AG09309 (cell line): ENCODE measurements at regions not wholly inside any gene's neighbourhood (a gene's known extent, or its start where the extent isn't known, plus 50 kb on each side); places are given as distances from the start of the nearest gene placed in this dataset.

Experiments
- DNase-seq: peaks from one replicate; pipeline ENCODE4 v3.0.0-alpha.2; 2010; ENCODE audit warnings: low read depth
- H3K4me3 ChIP-seq: 2 replicates; pipeline ENCODE4 v1.5.1; 2011; ENCODE audit warnings: mild to moderate bottlenecking, low read depth, low read length, moderate library complexity; ENCODE audit not compliant: control insufficient read depth
- TF ChIP-seq, protein P1 (sequence below): IDR thresholded peaks from 2 replicates; pipeline ENCODE4 v1.5.1; 2011; ENCODE audit warnings: mild to moderate bottlenecking, low read depth, low read length, inconsistent platforms; ENCODE audit not compliant: insufficient read depth, control insufficient read depth; ENCODE audit errors: missing control alignments

DNA sequence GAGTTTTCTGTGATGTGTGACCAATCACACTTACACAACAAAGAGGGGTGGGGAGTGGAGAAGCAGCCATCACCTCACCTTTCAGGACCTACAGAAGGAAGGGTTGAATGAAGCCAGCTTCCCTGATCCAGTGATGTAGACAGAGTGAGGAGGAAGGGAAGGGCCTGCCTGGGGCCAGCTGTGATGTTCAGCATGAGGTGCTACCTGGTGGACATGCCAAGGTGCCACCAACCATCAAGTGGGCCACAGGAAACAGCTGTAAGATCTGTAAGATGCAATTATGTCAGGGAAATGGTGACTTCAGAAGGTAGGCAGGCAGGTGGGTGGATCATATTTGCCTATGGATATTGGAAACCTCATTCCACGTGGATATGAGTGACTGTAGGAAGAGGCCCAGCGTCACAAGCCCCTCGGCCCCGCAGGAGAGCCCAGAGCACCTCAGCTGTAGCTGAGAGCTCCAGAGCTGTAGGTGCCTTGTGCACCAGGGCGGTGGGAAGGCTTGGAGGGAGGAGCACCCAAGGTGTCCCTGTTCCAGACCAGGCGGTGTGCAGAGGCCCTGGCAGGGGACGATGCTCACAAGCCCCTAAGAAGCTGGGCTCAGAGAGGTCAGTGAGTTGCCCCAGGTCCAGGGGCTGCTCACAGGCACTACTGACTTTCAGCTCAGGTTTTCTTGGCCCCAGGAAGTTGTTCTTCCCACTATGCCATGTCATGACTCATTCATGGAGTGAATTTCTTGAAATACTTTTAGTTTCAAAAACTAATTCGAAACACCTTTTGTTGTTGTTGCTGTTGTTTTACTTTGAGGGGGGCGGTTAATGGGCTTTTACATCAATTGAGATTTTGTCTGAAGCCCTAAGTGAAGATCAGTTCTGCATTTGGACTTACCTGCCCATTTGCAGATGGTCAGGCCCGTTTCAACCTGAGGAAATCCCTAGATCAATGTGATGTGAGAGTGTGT is 94.2 kb upstream of the ALDH1A3 start:
- TF ChIP-seq, protein P1, sequence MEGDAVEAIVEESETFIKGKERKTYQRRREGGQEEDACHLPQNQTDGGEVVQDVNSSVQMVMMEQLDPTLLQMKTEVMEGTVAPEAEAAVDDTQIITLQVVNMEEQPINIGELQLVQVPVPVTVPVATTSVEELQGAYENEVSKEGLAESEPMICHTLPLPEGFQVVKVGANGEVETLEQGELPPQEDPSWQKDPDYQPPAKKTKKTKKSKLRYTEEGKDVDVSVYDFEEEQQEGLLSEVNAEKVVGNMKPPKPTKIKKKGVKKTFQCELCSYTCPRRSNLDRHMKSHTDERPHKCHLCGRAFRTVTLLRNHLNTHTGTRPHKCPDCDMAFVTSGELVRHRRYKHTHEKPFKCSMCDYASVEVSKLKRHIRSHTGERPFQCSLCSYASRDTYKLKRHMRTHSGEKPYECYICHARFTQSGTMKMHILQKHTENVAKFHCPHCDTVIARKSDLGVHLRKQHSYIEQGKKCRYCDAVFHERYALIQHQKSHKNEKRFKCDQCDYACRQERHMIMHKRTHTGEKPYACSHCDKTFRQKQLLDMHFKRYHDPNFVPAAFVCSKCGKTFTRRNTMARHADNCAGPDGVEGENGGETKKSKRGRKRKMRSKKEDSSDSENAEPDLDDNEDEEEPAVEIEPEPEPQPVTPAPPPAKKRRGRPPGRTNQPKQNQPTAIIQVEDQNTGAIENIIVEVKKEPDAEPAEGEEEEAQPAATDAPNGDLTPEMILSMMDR, result no peak
- DNase-seq, result no peak

DNA sequence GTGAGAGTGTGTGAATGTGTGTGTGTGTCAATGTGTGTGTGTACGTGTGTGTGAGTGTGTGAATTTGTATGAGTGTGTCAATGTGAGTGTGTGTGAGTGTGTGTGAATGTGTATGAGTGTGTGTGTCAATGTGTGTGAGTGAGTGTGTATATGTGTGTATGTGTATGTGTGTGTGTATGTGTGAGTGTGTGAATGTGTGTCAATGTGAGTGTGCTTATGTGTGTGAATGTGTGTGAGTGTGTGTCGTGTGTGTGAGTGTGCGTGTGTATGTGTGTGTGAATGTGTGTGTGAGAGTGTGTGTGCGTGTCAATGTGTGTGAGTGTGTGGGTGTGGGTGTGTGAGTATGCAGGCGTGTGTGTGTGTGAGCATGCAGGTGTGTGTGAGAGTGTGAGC is 93.5 kb upstream of the ALDH1A3 start:
- DNase-seq, result no peak
- TF ChIP-seq, protein P1, result no peak
- no peak overlapping the region for H3K4me3 ChIP-seq

More for the DNA sequence above, 94.2 kb upstream of the ALDH1A3 start:
- H3K4me3 ChIP-seq, result no peak overlapping the region

DNA sequence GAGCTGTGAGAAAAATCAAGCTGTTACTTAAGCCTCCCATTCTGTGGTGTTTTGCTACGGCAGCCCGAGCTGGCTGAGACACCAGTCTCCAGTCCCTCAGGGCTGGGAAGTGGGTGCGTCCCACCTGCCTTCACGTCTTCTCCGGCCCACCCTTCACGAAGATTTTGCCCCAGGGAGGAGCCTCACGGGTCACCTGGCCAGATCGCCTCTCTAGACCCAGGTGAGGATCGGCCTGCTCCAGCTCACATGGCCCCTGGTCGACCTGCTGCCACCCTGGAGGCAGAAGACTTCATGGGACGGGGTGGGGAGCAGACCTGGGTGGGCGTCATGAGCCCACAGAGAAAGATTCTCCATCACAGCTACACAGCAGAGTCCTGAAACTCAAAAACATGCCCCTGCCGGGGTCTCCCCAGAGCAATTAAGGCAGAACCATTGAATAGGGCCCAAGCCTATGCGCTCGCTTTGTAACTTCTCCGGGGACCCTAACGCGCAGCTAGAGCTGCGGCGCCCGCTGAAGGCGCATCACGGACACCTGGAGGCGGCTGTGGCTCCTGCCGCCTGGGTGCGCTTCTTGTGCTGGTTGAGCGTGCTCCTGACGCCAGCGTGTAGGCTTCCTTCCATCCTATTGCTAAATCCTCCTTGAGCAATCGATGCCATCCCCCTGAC is 92.6 kb upstream of the ALDH1A3 start:
- DNase-seq, result no peak
- no peak overlapping the region for H3K4me3 ChIP-seq
- TF ChIP-seq, protein P1, result no peak

DNA sequence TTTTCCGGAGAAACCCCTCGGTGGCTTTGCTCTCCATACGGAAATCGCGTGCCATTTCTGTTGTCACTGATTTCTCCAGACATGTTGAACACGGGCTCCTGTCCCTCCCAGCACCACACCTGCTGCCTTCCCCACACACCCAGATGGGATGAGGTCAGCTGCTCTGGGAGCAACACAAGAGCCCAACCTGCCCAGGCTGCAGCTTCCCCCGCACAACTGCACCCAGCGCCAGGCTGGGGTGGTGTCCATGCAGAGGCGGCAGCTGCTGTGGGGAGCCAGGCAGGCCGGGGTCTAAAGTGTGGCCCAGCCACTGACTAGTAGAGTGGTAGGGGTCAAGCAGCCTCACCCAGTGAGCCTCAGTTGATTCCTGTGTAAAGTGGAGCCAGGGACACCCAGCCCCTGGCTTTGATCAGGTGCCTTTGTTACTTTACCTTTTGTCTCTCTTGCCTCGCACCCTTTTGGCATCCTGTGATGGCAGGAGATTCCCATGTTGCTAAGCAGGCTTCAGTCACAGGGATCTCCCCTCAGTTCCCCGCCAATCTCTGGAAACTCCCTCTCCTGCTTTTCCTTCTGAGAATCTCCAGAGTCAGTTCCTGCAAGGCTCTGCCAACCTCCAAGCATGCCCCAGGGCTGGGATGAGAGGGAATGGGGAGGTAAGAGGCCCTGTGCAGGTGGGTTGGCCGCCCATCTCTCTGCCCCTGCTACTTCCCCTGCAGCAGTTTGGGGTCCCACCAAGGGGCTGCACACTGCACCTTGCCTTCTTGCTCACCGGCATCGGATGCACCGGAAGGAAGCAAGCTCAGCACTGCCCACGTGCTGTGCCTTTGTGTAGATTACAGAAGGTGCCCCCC is 91.8 kb upstream of the ALDH1A3 start:
- no peak overlapping the region for H3K4me3 ChIP-seq
- TF ChIP-seq, protein P1, result no peak
- DNase-seq, result no peak

DNA sequence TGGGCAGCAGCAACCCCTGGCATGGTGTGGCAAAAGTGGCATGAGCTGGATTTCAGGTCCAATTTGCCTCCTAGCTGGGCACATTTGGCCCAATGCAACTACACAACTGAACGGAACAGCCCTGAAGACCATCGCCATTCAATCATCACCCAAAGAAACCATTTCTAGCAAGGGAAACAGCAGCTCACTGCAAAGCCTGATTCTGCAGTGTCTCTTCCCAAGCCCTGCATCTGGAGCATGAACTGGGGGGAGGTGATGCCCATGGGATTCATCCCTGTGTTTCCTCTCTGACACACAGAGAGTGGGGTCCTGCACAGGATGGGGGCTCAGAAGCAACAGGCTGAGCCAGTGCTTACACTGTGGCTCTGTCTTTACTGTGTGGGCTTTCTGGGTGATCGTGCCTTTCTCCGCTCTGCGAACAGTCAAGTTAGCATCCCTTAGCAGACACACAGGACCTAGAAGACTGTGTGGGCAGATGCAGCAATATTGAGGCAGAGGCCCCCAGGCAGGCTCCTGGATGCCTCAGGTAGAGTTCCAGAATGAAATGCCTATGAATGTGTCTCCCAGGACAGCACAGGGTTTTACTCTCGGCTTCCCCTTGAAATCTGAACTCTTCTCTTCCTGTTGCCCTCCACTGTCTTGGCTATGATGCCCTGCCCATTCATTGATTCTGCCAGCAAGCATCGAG is 91.1 kb upstream of the ALDH1A3 start:
- no peak for DNase-seq
- H3K4me3 ChIP-seq, result no peak overlapping the region
- TF ChIP-seq, protein P1, result no peak
